SK-N-MC (cell line): ENCODE measurements at regions not wholly inside any gene's neighbourhood (a gene's known extent, or its start where the extent isn't known, plus 50 kb on each side); places are given as distances from the start of the nearest gene placed in this dataset.

Source experiments
- EZH2 ChIP-seq: fragments of 200-600 bp; sonication (generic); IDR thresholded peaks from one replicate; pipeline ENCODE4 v1.6.1; 2017; ENCODE audit warnings: antibody characterized with exemption
- POLR2AphosphoS5 ChIP-seq: IDR thresholded peaks from 2 replicates; pipeline ENCODE4 v1.6.1; 2012; ENCODE audit warnings: mild to moderate bottlenecking, low read depth, low read length, borderline replicate concordance

GRCh38 chr4:188779581-188779980, 640.3 kb downstream of the TRIML1 start:
- no peak for TF ChIP-seq POLR2AphosphoS5
- no peak for TF ChIP-seq EZH2
